ENCODE measurements at regions not wholly inside any gene's neighbourhood (a gene's known extent, or its start where the extent isn't known, plus 50 kb on each side); places are given as distances from the start of the nearest gene placed in this dataset.

DNA sequence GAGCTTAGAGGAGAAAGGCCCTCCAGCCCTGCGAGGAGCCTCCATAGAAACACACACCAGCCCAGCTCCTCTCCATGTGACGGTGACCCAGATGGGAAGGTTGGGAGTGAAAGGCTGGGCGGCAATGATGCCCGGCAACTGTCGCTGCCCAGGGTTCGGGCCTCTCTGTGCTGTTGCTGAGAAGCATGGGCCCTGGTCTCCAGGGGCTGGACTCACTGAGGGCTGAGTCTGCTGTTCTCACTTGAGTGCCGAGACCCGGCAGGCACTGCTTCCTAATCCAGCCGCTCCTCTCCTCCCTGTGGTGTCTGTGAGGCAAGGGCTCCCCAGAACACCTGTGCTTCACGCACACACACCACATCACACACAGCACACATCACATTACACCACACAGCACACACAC is 493.6 kb downstream of the GADD45G start:
- H3K27ac ChIP-seq (ENCODE audit: low read depth, low read length), result no peak overlapping the region
- no peak overlapping the region for H3K9ac ChIP-seq (ENCODE audit: low read depth, low read length)
- H3K36me3 ChIP-seq (ENCODE audit: control insufficient read depth, insufficient read depth, low read length), result no peaks in the 10 kb centered on the region
- H3K9me3 ChIP-seq (ENCODE audit: control insufficient read depth, insufficient read depth, low read length), result no peaks in the 10 kb centered on the region
- H3K27me3 ChIP-seq (ENCODE audit: control insufficient read depth, insufficient read depth, low read length), result no peaks in the 10 kb centered on the region; the same call in 1 of the 2 replicates
- no peak overlapping the region for H3K4me3 ChIP-seq (ENCODE audit: low read depth, low read length)
- H3K4me1 ChIP-seq (ENCODE audit: control insufficient read depth, insufficient read depth, low read length), result 0 out of 2 replicates have a peak, but pooled peaks cover 4% of the 10 kb centered on the region

DNA sequence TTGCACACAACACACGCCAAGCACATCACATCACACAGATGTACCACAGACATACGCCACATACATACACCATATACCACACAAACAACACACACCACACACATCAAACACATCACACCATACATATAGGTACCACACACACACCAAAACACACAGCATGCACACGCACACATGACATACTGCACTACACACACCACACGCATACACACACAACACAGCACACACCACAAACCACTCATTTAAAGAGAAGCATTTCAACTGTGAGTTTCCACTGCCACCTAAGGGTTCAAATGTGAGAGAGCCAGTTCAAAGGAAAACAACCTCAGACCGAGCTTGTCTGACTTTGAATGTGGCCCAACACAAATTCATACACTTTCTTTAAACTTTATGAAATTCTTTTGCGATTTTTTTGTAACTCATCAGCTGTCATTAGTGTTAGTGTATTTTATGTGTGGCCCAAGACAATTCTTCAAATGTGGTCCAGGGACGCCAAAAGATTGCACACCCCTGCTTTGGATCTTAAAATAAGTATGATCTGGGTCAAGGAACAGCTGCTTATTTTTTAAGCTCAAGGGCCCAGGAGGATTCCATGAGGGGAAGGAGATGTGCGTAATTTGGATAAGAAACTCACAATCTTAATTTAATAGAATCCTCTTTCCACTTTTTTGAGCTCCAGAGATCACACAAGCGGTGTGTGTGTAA is 494.6 kb downstream of the GADD45G start:
- Histone ChIP-seq H3K27me3 (ENCODE audit: control insufficient read depth, insufficient read depth, low read length) (no peaks in the 10 kb centered on the region; the same call in 1 of the 2 replicates), H3K4me3 (ENCODE audit: low read depth, low read length) (no peak overlapping the region), H3K9ac (ENCODE audit: low read depth, low read length) (no peak overlapping the region), H3K4me1 (ENCODE audit: control insufficient read depth, insufficient read depth, low read length) (0 out of 2 replicates have a peak, but pooled peaks cover 4% of the 10 kb centered on the region), H3K27ac (ENCODE audit: low read depth, low read length) (no peak overlapping the region), H3K36me3 (ENCODE audit: control insufficient read depth, insufficient read depth, low read length) (no peaks in the 10 kb centered on the region), H3K9me3 (ENCODE audit: control insufficient read depth, insufficient read depth, low read length) (no peaks in the 10 kb centered on the region)

DNA sequence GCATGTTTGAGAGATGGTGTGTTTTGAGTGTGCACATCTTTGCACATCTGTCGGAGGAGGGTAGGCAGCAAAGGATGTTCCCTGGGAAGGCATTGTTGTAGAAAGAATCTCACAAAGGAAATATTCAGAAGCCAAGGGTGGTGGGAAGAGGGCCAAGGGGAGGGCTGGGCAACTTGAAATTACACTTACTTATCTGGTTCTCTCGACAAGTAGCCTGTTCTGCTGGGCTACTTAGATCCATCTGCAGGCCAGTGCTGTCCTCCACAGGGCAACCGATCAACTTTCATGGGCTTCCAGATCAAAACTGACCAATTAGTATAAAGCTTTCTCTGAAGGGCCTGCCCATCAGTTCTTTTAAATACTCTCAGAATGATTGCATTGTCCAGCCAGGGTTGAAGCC is 495.2 kb downstream of the GADD45G start:
- Histone ChIP-seq H3K9me3 (ENCODE audit: control insufficient read depth, insufficient read depth, low read length) (no peaks in the 10 kb centered on the region), H3K4me1 (ENCODE audit: control insufficient read depth, insufficient read depth, low read length) (0 out of 2 replicates have a peak, but pooled peaks cover 4% of the 10 kb centered on the region), H3K27me3 (ENCODE audit: control insufficient read depth, insufficient read depth, low read length) (no peaks in the 10 kb centered on the region; the same call in 1 of the 2 replicates), H3K36me3 (ENCODE audit: control insufficient read depth, insufficient read depth, low read length) (no peaks in the 10 kb centered on the region), H3K4me3 (ENCODE audit: low read depth, low read length) (no peak overlapping the region), H3K27ac (ENCODE audit: low read depth, low read length) (no peak overlapping the region), H3K9ac (ENCODE audit: low read depth, low read length) (no peak overlapping the region)

DNA sequence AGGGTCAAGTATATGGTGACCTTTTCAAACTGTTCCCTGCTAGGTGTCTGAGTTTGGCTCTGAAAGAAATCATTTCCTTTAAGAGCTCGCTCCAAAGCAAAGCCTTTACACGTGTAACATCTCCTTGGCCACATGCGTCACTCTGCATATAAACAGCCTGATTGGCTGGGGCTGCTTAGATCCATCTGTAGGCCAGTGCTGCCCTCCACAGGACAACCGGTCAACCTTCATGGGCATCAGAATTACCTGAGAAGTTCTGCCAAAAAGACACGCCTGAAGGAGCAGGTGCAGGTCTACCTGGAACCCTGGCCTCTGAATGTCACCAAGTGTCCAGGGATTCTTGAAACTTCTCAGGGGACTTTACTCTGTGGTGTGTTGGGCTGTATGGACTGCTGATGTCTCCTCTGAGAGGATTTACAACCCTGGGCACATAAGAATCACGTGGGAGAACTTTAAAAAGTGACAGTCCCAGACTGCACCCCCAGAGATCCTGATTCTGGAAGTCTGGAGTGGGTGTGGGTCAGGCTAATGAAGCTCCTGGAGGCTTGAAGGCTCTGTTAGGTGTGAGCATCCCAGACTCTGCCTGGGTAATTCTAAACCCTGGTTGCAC is 497.6 kb downstream of the GADD45G start:
- Histone ChIP-seq H3K27ac (ENCODE audit: low read depth, low read length) (no peak overlapping the region), H3K36me3 (ENCODE audit: control insufficient read depth, insufficient read depth, low read length) (no peaks in the 10 kb centered on the region)

DNA sequence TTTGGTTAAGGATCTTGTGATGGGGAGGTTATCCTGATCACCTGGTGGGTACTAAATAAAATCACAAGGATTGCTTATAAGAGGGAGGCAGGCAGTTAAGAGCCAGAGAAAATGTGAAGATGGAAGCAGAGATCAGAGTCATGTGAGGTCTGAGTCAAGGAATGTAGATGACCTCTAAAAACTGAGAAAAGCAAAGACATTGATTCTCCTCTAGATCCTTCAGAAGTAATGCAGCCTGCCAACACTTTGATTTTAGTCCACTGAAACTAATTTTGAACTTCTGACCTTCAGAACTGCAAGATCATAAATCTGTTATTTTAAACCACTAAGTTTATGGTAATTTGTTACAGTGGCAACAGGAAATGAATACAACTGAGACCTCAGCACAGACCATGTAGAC is 499.0 kb downstream of the GADD45G start:
- Histone ChIP-seq H3K4me3 (ENCODE audit: low read depth, low read length) (no peak overlapping the region), H3K27me3 (ENCODE audit: control insufficient read depth, insufficient read depth, low read length) (no peaks in the 10 kb centered on the region; the same call in 1 of the 2 replicates)

More for the DNA sequence above, 497.6 kb downstream of the GADD45G start:
- no peak overlapping the region for H3K4me3 ChIP-seq (ENCODE audit: low read depth, low read length)
- H3K4me1 ChIP-seq (ENCODE audit: control insufficient read depth, insufficient read depth, low read length), result 0 out of 2 replicates have a peak, but pooled peaks cover 4% of the 10 kb centered on the region
- H3K27me3 ChIP-seq (ENCODE audit: control insufficient read depth, insufficient read depth, low read length), result no peaks in the 10 kb centered on the region; the same call in 1 of the 2 replicates
- H3K9me3 ChIP-seq (ENCODE audit: control insufficient read depth, insufficient read depth, low read length), result no peaks in the 10 kb centered on the region
- H3K9ac ChIP-seq (ENCODE audit: low read depth, low read length), result no peak overlapping the region

DNA sequence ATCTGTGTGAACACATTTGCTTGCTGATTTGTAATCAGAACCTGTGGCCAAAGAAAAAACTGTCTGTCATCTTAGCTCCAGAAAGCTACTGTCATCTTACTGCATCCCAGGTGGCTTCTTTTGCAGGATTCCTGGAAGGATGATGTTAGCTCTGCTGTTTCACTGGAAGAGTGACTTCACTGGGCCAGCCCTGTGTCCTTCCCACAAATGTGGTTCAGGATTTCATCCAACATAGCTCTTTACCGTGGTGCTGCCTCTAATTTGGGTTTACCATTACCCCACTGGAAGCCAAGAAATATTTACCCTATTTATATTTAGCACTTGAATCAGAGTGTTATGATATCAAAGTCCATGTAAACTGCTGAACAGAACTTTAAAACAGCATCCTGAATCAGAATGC is 501.0 kb downstream of the GADD45G start:
- Histone ChIP-seq H3K4me1 (ENCODE audit: control insufficient read depth, insufficient read depth, low read length) (0 out of 2 replicates have a peak, but pooled peaks cover 4% of the 10 kb centered on the region), H3K27ac (ENCODE audit: low read depth, low read length) (no peak overlapping the region), H3K9ac (ENCODE audit: low read depth, low read length) (no peak overlapping the region), H3K27me3 (ENCODE audit: control insufficient read depth, insufficient read depth, low read length) (no peaks in the 10 kb centered on the region; the same call in 1 of the 2 replicates), H3K9me3 (ENCODE audit: control insufficient read depth, insufficient read depth, low read length) (no peaks in the 10 kb centered on the region), H3K4me3 (ENCODE audit: low read depth, low read length) (no peak overlapping the region), H3K36me3 (ENCODE audit: control insufficient read depth, insufficient read depth, low read length) (no peaks in the 10 kb centered on the region)

More for the DNA sequence above, 499.0 kb downstream of the GADD45G start:
- Histone ChIP-seq H3K9me3 (ENCODE audit: control insufficient read depth, insufficient read depth, low read length) (no peaks in the 10 kb centered on the region), H3K9ac (ENCODE audit: low read depth, low read length) (no peak overlapping the region), H3K4me1 (ENCODE audit: control insufficient read depth, insufficient read depth, low read length) (0 out of 2 replicates have a peak, but pooled peaks cover 4% of the 10 kb centered on the region), H3K36me3 (ENCODE audit: control insufficient read depth, insufficient read depth, low read length) (no peaks in the 10 kb centered on the region), H3K27ac (ENCODE audit: low read depth, low read length) (no peak overlapping the region)

DNA sequence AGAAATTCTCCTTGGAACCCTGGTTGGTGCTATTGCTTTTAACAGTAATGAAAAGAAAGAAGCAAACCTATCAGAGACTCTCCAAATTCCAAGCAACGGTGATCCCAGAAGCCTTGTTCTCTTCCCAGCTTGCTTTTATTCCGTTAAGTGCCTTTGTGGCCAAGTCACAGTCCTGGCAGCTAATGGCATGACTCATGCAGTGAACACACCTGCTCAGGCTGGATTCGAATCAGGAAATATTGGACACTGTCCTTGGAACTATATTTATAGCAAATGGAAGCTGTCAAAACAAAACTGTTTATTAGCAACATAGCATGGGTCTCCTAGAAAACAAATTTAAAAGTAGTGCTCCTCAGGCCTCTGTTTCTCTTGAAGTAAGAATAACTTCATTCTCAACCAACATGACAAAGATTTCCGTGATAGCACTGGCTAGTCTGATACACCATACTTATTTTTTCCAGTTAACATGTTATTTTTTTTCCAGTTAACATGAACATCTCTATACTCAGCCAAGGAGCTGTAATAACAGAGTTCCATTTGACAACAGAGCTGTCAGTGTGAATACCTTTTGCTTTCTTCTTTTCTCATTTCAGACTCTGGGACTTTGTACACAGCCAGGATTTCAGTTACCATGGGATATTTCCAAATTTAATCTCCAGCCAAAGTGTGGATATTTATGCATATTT is 502.4 kb downstream of the GADD45G start:
- Histone ChIP-seq H3K9me3 (ENCODE audit: control insufficient read depth, insufficient read depth, low read length) (no peaks in the 10 kb centered on the region), H3K4me3 (ENCODE audit: low read depth, low read length) (no peak overlapping the region), H3K27me3 (ENCODE audit: control insufficient read depth, insufficient read depth, low read length) (no peaks in the 10 kb centered on the region), H3K27ac (ENCODE audit: low read depth, low read length) (no peak overlapping the region), H3K9ac (ENCODE audit: low read depth, low read length) (no peak overlapping the region), H3K4me1 (ENCODE audit: control insufficient read depth, insufficient read depth, low read length) (0 out of 2 replicates have a peak, but pooled peaks cover under 1% of the 10 kb centered on the region), H3K36me3 (ENCODE audit: control insufficient read depth, insufficient read depth, low read length) (no peaks in the 10 kb centered on the region)

DNA sequence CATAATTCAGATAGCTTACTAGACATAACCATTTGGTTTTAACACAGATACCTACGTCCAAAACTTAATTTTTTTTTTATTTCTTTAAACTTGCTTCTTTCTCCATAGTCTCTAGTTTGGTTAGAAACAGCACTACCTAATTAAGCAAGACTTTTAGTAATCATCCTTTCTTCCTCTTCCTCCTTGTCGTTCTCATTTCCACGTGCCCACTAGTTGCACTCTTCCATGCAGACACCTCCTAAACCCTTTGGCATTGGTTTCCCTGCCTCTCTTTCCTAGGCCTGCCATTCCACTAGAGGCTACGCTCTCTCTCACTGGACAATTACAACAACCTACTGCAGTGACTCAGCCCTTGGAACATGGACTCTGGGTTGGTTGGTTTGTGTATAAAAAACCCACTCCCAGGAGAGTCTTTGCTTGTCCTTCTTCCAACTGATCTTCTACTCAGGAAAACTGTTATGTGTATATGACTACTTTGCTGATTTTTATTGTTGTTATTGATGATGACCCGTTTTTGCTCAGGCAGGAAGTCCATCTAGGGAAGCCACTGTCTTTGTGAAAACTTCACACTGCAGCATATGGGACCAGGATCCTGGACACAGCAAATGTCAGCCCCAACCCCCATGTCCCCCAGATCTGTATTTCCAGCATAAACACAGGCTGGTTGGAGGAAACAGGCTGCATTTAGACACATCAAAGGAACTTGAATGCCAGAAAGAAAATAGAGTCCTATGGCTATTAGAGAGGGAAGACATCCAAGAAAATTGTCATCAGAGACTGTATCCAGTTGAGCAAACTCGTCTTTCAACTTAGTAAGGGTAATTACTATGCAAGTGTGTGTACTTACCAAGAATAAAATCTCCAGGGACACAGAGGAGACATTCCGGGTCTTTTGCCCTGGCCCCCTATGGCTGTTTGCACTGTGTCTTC is 503.2 kb downstream of the GADD45G start:
- H3K36me3 ChIP-seq (ENCODE audit: control insufficient read depth, insufficient read depth, low read length), result no peaks in the 10 kb centered on the region
- no peaks in the 10 kb centered on the region for H3K27me3 ChIP-seq (ENCODE audit: control insufficient read depth, insufficient read depth, low read length)
- no peaks in the 10 kb centered on the region for H3K9me3 ChIP-seq (ENCODE audit: control insufficient read depth, insufficient read depth, low read length)
- no peaks in the 10 kb centered on the region for H3K4me1 ChIP-seq (ENCODE audit: control insufficient read depth, insufficient read depth, low read length)
- H3K27ac ChIP-seq (ENCODE audit: low read depth, low read length), result no peak overlapping the region
- no peak overlapping the region for H3K9ac ChIP-seq (ENCODE audit: low read depth, low read length)
- no peak overlapping the region for H3K4me3 ChIP-seq (ENCODE audit: low read depth, low read length)

DNA sequence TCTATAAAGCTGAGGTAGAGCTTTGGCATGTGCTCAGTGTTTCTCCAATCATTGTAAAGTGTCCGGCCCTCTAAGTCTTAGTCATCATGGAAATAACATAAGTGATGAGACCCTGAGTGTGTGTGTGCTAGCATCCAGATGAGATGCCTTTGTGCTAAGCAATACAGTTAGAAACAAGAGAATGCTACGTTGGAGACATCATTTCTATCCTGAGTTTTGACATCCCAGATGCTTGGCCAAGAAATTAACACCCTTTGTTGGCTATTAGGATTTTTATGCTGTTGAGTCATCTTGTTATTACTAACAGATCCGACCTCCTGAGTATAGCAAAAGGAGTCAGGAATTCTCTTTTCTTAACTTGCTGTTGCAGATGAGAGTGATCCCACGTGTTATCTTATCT is 508.0 kb downstream of the GADD45G start:
- Histone ChIP-seq H3K4me3 (ENCODE audit: low read depth, low read length) (no peak overlapping the region), H3K9ac (ENCODE audit: low read depth, low read length) (no peak overlapping the region), H3K4me1 (ENCODE audit: control insufficient read depth, insufficient read depth, low read length) (no peaks in the 10 kb centered on the region), H3K27ac (ENCODE audit: low read depth, low read length) (no peak overlapping the region), H3K9me3 (ENCODE audit: control insufficient read depth, insufficient read depth, low read length) (no peaks in the 10 kb centered on the region), H3K36me3 (ENCODE audit: control insufficient read depth, insufficient read depth, low read length) (no peaks in the 10 kb centered on the region), H3K27me3 (ENCODE audit: control insufficient read depth, insufficient read depth, low read length) (no peaks in the 10 kb centered on the region)

DNA sequence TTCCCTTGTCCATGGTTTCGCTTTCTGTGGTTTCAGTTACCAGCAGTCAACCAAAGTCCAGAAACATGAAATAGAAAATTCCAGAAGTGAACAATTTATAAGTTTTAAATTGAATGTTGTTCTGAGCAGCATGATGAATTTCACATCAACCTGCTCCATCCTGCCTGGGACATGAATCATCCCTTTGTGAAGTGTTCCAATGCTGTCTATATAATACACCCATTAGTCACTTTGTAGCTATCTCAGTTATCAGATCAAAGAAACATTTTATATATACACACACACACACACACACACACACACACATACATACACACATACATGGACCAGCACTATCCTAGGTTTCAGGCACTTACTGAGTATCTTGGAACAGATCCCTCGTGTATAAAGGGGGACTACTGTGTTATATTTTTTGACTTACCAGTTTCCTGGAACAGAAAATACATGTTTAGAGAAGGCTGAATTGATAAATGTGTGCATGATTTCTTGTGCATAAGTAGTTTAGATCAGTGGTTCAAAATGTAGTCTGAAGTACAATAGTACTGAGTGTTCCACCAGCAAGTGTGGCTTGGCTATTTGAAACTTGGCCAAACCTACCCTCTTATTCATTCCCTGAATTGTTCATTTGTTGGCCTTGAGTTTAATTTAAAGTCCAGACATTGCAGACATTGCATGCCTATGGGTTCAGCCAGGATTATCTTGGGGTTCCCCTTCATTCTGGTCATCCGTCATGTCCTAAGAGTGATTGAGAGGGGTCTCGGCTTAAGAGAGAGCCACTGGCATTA is 510.0 kb downstream of the GADD45G start:
- no peaks in the 10 kb centered on the region for H3K9me3 ChIP-seq (ENCODE audit: control insufficient read depth, insufficient read depth, low read length)

More for the DNA sequence above, 510.0 kb downstream of the GADD45G start:
- Histone ChIP-seq H3K27me3 (ENCODE audit: control insufficient read depth, insufficient read depth, low read length) (no peaks in the 10 kb centered on the region), H3K27ac (ENCODE audit: low read depth, low read length) (no peak overlapping the region), H3K4me3 (ENCODE audit: low read depth, low read length) (no peak overlapping the region), H3K4me1 (ENCODE audit: control insufficient read depth, insufficient read depth, low read length) (no peaks in the 10 kb centered on the region), H3K9ac (ENCODE audit: low read depth, low read length) (no peak overlapping the region), H3K36me3 (ENCODE audit: control insufficient read depth, insufficient read depth, low read length) (no peaks in the 10 kb centered on the region)
